ENCODE measurements at regions not wholly inside any gene's neighbourhood (a gene's known extent, or its start where the extent isn't known, plus 50 kb on each side); places are given as distances from the start of the nearest gene placed in this dataset.

DNA sequence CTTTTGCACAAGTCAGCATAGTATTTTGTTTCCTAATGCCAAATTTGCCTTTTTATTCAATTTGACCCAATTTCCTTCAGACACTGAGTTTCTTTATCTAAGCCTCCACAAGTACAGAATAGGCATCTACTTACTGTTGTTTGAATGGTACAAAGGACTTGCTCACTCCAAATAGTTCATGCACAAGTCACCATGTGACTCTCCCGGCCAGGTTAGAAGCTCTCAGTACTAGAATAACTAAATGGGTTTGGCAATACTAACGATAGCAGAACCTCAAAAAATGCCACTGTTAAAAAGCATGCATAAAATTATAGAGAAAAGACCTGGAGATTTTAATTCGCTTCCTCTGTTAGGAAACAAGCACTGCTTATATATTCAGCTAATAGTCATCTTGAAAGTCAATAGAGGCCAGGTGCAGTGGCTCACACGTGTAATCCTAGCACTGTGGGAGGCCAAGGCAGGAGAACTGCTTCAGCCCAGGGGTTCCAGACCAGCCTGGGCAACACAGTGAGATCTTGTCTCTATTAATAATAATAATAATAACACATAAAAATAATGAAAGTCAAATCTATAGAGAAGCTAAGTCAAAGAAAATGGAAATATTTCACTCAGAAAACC is 335.8 kb upstream of the MBL2 start:
- no peak overlapping the region for H3K14ac ChIP-seq (ENCODE audit: insufficient read depth, low read length)
- no peak overlapping the region for H3K9ac ChIP-seq (ENCODE audit: extremely low read depth, insufficient read length, low read length)
- no peak overlapping the region for H4K5ac ChIP-seq (ENCODE audit: insufficient read length, low read depth, low read length)
- H2BK120ac ChIP-seq (ENCODE audit: low read depth, low read length, poor library complexity, severe bottlenecking) = no peak overlapping the region
- TF ChIP-seq, protein P1, sequence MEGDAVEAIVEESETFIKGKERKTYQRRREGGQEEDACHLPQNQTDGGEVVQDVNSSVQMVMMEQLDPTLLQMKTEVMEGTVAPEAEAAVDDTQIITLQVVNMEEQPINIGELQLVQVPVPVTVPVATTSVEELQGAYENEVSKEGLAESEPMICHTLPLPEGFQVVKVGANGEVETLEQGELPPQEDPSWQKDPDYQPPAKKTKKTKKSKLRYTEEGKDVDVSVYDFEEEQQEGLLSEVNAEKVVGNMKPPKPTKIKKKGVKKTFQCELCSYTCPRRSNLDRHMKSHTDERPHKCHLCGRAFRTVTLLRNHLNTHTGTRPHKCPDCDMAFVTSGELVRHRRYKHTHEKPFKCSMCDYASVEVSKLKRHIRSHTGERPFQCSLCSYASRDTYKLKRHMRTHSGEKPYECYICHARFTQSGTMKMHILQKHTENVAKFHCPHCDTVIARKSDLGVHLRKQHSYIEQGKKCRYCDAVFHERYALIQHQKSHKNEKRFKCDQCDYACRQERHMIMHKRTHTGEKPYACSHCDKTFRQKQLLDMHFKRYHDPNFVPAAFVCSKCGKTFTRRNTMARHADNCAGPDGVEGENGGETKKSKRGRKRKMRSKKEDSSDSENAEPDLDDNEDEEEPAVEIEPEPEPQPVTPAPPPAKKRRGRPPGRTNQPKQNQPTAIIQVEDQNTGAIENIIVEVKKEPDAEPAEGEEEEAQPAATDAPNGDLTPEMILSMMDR (conservative IDR thresholded peaks at IDR 0.05) = no peak
- no peaks in the 10 kb centered on the region for H3K79me2 ChIP-seq (ENCODE audit: insufficient read depth, low read length)
- no peak overlapping the region for H3T11ph ChIP-seq (ENCODE audit: low read length)
- peaks cover 4 to 21% (median 21%) of the 10 kb centered on the region in 3 experiments for H3K36me3 Mint-ChIP-seq (ENCODE audit: insufficient read depth in 1 of 3, low read depth in 3 of 3)
- H3K4me1 Mint-ChIP-seq = peaks cover 8 to 13% of the 10 kb centered on the region in 2 experiments; a peak in 3 of 4 replicates
- no peaks in the 10 kb centered on the region for H3K23me2 ChIP-seq (ENCODE audit: insufficient read length, low read depth, low read length, poor library complexity, severe bottlenecking)
- H3K56ac ChIP-seq (ENCODE audit: insufficient read length, low read depth, low read length) = no peak overlapping the region
- no peak overlapping the region for H2BK5ac ChIP-seq (ENCODE audit: insufficient read length, low read length)
- H3K79me1 ChIP-seq (ENCODE audit: insufficient read depth, low read depth, low read length, poor library complexity, severe bottlenecking) = no peaks in the 10 kb centered on the region
- no peak overlapping the region for H2BK15ac ChIP-seq (ENCODE audit: low read depth, low read length)
- no peak overlapping the region for H4K91ac ChIP-seq (ENCODE audit: insufficient read length, low read depth, low read length)
- no peak overlapping the region for H3K4me3 Mint-ChIP-seq
- H2BK20ac ChIP-seq (ENCODE audit: low read depth, low read length, poor library complexity, severe bottlenecking) = no peak overlapping the region
- DNase-seq = no peak
- peaks cover 19 to 24% of the 10 kb centered on the region in 2 experiments for H3K9me3 Mint-ChIP-seq
- no peak overlapping the region for H2AK5ac ChIP-seq (ENCODE audit: insufficient read length, low read length)
- H3K23ac ChIP-seq (ENCODE audit: insufficient read length, low read depth, low read length) = no peak overlapping the region
- H4K8ac ChIP-seq (replicated peaks; ENCODE audit: insufficient read length, low read depth, low read length) = no peak overlapping the region
- no peaks in the 10 kb centered on the region for H4K20me1 ChIP-seq (ENCODE audit: control insufficient read depth, insufficient read depth, insufficient read length)
- no peak overlapping the region for H3K4ac ChIP-seq (ENCODE audit: low read depth, low read length)
- H3K4me1 ChIP-seq (ENCODE audit: insufficient read depth, low read length) = no peaks in the 10 kb centered on the region
- H3K27me3 Mint-ChIP-seq (ENCODE audit: low read depth) = no peaks in the 10 kb centered on the region
- WGBS (ENCODE audit: extremely low coverage, insufficient read length, low lambda C conversion rate) = no CpG with 5 or more reads among the region's 4 CpGs
- H3K27me3 ChIP-seq (ENCODE audit: insufficient read depth, low read length) = no peaks in the 10 kb centered on the region
- H3K27ac Mint-ChIP-seq = peak overlapping the region in 1 of 3 experiments; percentile 13; a peak in 2 of 7 replicates
- no peak overlapping the region for H2AFZ ChIP-seq (ENCODE audit: low read length)
- H3K18ac ChIP-seq (ENCODE audit: insufficient read length, low read depth, low read length) = no peak overlapping the region
- no peak overlapping the region for H3K4me2 ChIP-seq (ENCODE audit: insufficient read depth, insufficient read length, low read length)
- H3K27ac ChIP-seq (ENCODE audit: insufficient read length, low read depth, low read length) = no peak overlapping the region
- H3K9me3 ChIP-seq (ENCODE audit: control insufficient read depth, low read depth, low read length) = no peaks in the 10 kb centered on the region
- no peak overlapping the region for H2BK12ac ChIP-seq (ENCODE audit: insufficient read length, low read depth, low read length)
